ENCODE measurements at regions not wholly inside any gene's neighbourhood (a gene's known extent, or its start where the extent isn't known, plus 50 kb on each side); places are given as distances from the start of the nearest gene placed in this dataset.
A peak's percentile ranks its signal among the peaks of the same experiment; 100 is the strongest.

DNA sequence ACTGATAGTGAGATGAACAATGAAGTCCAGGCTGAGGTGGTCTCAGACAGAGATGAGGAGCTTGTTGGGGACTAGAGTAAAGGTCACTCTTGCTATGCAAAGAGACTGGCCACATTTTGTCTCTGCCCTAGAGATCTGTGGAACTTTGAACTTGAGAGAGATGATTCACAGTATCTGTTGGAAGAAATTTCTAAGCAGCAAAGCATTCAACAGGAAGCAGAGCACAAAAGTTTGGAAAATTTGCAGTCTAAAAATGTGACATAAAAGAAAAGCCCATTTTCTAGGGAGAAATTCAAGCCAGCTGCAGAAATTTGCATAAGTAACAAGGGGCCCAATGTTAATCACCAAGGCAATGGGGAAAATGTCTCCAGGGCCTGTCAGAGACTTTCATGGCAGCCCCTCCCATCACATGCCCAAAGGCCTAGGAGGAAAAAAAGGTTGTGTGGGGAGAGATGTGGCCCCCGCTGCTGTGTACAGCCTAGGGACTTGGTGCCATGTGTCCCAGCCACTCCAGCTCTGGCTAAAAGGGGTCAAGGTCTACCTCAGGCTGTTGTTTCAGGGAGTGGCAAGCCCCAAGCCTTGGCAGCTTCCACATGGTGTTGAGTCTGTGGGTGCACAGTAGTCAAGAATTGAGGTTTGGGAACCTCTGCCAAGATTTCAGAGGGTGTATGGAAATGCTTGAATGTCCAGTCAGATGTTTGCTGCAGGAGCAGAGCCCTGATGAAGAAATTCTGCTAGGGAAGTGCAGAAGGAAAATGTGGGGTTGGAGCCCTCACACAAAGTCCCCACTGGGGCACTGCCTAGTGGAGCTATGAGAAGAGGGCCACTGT is 262.8 kb downstream of the DKK2 start:
- no peak overlapping the region for H3K4me3 ChIP-seq (replicated peaks in 1 of 2; ENCODE audit: low read depth in 2 of 2, low read length in 2 of 2)
- DNase-seq (ENCODE audit: low read depth in 2 of 2), result peak in 1 of 2 donors; percentile 43
- TF ChIP-seq, protein P1, sequence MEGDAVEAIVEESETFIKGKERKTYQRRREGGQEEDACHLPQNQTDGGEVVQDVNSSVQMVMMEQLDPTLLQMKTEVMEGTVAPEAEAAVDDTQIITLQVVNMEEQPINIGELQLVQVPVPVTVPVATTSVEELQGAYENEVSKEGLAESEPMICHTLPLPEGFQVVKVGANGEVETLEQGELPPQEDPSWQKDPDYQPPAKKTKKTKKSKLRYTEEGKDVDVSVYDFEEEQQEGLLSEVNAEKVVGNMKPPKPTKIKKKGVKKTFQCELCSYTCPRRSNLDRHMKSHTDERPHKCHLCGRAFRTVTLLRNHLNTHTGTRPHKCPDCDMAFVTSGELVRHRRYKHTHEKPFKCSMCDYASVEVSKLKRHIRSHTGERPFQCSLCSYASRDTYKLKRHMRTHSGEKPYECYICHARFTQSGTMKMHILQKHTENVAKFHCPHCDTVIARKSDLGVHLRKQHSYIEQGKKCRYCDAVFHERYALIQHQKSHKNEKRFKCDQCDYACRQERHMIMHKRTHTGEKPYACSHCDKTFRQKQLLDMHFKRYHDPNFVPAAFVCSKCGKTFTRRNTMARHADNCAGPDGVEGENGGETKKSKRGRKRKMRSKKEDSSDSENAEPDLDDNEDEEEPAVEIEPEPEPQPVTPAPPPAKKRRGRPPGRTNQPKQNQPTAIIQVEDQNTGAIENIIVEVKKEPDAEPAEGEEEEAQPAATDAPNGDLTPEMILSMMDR (IDR thresholded peaks at IDR 0.05; ENCODE audit: low read depth, low read length), result no peak

DNA sequence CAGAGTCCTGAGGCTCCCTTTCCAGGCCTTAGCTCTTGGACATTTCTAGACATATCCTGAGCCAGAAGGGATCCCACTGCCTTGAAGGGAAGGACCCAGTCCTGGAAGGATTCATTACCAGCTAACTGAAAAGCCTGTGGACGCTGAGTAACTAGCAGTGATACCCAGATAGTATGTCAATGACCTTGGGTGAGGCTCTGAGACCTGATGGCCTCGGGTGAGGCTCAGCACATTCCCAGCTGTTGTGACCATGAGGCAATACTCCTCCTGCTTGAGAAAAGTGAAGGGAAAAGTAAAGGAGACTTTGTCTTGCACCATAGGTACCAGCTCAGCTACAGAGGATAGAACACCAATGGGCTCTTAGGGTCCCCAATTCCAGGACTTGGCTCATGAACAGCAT is 268.1 kb downstream of the DKK2 start:
- TF ChIP-seq, protein P1 (IDR thresholded peaks at IDR 0.05; ENCODE audit: low read depth, low read length), result no peak
- H3K4me3 ChIP-seq (replicated peaks in 1 of 2; ENCODE audit: low read depth in 2 of 2, low read length in 2 of 2), result no peak overlapping the region
- no peak for DNase-seq (ENCODE audit: low read depth in 2 of 2)

DNA sequence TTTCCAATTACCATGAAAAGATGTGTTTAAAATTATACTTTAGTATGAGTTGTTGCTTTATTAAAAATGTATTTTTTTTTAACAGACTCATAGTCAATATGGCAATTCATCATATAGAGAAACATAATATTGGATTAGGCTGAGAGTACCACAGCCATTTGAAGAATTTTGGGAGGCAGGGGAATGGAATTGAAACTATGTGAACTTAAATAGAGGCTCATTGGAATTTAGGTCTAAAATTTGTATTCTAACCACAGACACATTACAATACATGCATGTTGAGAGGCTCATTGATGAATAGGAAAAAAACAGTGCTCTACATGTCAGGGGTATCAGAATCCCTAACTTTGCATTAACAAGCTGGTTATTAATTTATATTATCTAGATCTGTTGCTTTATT is 269.6 kb downstream of the DKK2 start:
- peak in 1 of 2 donors; percentile 57 for DNase-seq (ENCODE audit: low read depth in 2 of 2)
- TF ChIP-seq, protein P1 (IDR thresholded peaks at IDR 0.05; ENCODE audit: low read depth, low read length), result no peak
- H3K4me3 ChIP-seq (replicated peaks in 1 of 2; ENCODE audit: low read depth in 2 of 2, low read length in 2 of 2), result no peak overlapping the region

GRCh38 chr4:106764774-106765173 is 271.3 kb downstream of the DKK2 start:
- DNase-seq (ENCODE audit: low read depth in 2 of 2), result no peak
- no peak overlapping the region for H3K4me3 ChIP-seq (replicated peaks in 1 of 2; ENCODE audit: low read depth in 2 of 2, low read length in 2 of 2)
- TF ChIP-seq, protein P1 (IDR thresholded peaks at IDR 0.05; ENCODE audit: low read depth, low read length), result no peak

GRCh38 chr4:106762666-106763443 is 273.3 kb downstream of the DKK2 start:
- no peak overlapping the region for H3K4me3 ChIP-seq (replicated peaks in 1 of 2; ENCODE audit: low read depth in 2 of 2, low read length in 2 of 2)
- peak in 1 of 2 donors; percentile 28 for DNase-seq (ENCODE audit: low read depth in 2 of 2)
- TF ChIP-seq, protein P1 (IDR thresholded peaks at IDR 0.05; ENCODE audit: low read depth, low read length), result no peak

GRCh38 chr4:106753426-106753825 is 282.7 kb downstream of the DKK2 start:
- no peak for DNase-seq (ENCODE audit: low read depth in 2 of 2)
- TF ChIP-seq, protein P1 (IDR thresholded peaks at IDR 0.05; ENCODE audit: low read depth, low read length), result no peak
- H3K4me3 ChIP-seq (replicated peaks in 1 of 2; ENCODE audit: low read depth in 2 of 2, low read length in 2 of 2), result no peak overlapping the region

Data from cardiac fibroblast (primary cell).